ENCODE measurements at regions not wholly inside any gene's neighbourhood (a gene's known extent, or its start where the extent isn't known, plus 50 kb on each side); places are given as distances from the start of the nearest gene placed in this dataset.

DNA sequence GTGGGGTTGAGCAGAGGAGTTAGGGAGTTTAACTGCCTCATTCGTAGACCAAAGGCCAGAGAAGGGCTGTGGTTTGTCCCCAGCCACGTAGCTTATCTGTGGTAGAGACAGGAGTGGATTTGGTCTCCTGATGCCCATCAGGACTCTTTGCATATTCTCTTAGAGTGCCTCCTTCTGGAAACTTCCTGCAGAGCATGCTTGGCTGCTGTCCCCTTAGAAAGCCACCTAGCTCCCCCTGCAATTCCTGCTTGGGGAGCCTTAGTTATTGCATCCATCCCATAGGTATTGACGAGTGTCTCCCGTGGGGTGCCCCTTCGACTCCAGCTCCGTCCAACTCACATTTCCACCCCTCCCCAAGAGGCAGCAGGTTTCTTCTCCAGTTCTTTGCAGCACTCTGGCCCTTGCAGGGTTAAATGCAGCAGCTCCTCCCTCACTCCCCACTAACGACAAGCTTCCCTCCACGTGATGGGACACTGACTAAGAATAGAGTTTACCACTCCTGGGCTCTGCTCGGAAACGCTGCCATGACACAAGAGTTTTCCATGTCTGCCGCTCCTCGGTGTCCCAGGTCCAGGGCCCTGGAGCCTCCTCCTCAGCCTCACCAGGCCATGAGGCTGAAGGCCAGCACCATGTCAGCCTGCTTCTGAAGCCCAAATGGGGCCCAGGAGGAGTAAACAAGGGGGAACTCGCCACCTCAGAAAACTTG lies 147.8 kb upstream of the UNC5B start:
- no peak for TF ChIP-seq POLR2A (IDR thresholded peaks at IDR 0.05)
- TF ChIP-seq, protein P1, sequence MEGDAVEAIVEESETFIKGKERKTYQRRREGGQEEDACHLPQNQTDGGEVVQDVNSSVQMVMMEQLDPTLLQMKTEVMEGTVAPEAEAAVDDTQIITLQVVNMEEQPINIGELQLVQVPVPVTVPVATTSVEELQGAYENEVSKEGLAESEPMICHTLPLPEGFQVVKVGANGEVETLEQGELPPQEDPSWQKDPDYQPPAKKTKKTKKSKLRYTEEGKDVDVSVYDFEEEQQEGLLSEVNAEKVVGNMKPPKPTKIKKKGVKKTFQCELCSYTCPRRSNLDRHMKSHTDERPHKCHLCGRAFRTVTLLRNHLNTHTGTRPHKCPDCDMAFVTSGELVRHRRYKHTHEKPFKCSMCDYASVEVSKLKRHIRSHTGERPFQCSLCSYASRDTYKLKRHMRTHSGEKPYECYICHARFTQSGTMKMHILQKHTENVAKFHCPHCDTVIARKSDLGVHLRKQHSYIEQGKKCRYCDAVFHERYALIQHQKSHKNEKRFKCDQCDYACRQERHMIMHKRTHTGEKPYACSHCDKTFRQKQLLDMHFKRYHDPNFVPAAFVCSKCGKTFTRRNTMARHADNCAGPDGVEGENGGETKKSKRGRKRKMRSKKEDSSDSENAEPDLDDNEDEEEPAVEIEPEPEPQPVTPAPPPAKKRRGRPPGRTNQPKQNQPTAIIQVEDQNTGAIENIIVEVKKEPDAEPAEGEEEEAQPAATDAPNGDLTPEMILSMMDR (IDR thresholded peaks at IDR 0.05), result no peak

Measured in right lobe of liver (tissue), 4 donors.